Left ventricle myocardium superior (tissue), 1 donor: ENCODE measurements at regions not wholly inside any gene's neighbourhood (a gene's known extent, or its start where the extent isn't known, plus 50 kb on each side); places are given as distances from the start of the nearest gene placed in this dataset.
"Not testable (repeated sequence)": the region's sequence is repeated elsewhere in the genome, so short reads cannot be mapped to it uniquely, and the experiment has no call there.

Experiments used
- ATAC-seq: fragments of 200-7000 bp; cut with Tn5 transposase; one replicate; pipeline ENCODE4 v1.9.1; 2020; ENCODE audit warnings: mild to moderate bottlenecking, moderate library complexity
- DNase-seq: peaks from one replicate; pipeline ENCODE4 v3.0.0-alpha.2; 2020
- intact Hi-C: fragments of 100-400 bp; cut with micrococcal nuclease; formaldehyde crosslinking; loops from one replicate; pipeline ENCODE4 v1.11.0; 2022
- donor health status: DM: no; HTN: yes; CAD: no; lungs with severe emphysema.

GRCh38 chr17:14723349-14723748 is 422.5 kb downstream of the HS3ST3B1 start:
- DNase-seq, ATAC-seq, intact Hi-C loops: not testable (repeated sequence)

GRCh38 chr17:14719942-14720341 is 419.1 kb downstream of the HS3ST3B1 start:
- no peak for DNase-seq
- ATAC-seq = no peak
- intact Hi-C loops = no loop called here

- ATAC-seq (no peak), DNase-seq (no peak)
- intact Hi-C loops = no loop called here
Observed at GRCh38 chr17:14717859-14718258, 417.0 kb downstream of the HS3ST3B1 start.

GRCh38 chr17:14715561-14715960 is 414.7 kb downstream of the HS3ST3B1 start:
- intact Hi-C loops = no loop called here
- DNase-seq = no peak
- ATAC-seq = no peak

- DNase-seq = no peak
- ATAC-seq = no peak
- intact Hi-C loops = no loop called here
Observed at GRCh38 chr17:14712611-14713021, 411.7 kb downstream of the HS3ST3B1 start.

GRCh38 chr17:14704121-14704520 is 403.2 kb downstream of the HS3ST3B1 start:
- DNase-seq (no peak), ATAC-seq (no peak)
- intact Hi-C loops = no loop called here

GRCh38 chr17:14701886-14702285 is 401.0 kb downstream of the HS3ST3B1 start:
- ATAC-seq = no peak
- intact Hi-C loops = no loop called here

GRCh38 chr17:14699574-14700185 is 398.8 kb downstream of the HS3ST3B1 start:
- DNase-seq (no peak), ATAC-seq (no peak)
- intact Hi-C loops = no loop called here

More at GRCh38 chr17:14701886-14702285, 401.0 kb downstream of the HS3ST3B1 start:
- DNase-seq = no peak

- ATAC-seq (no peak), DNase-seq (no peak)
- intact Hi-C loops = no loop called here
Observed at GRCh38 chr17:14693382-14693781, 392.5 kb downstream of the HS3ST3B1 start.

GRCh38 chr17:14690704-14691103 is 389.8 kb downstream of the HS3ST3B1 start:
- ATAC-seq (no peak), DNase-seq (no peak)
- intact Hi-C loops = no loop called here

GRCh38 chr17:14688134-14688533 is 387.3 kb downstream of the HS3ST3B1 start:
- intact Hi-C loops = no loop called here
- no peak for DNase-seq
- ATAC-seq = no peak

- DNase-seq (no peak), ATAC-seq (no peak)
- intact Hi-C loops = no loop called here
Observed at GRCh38 chr17:14672830-14673229, 371.9 kb downstream of the HS3ST3B1 start.

- ATAC-seq (no peak), DNase-seq (no peak)
- intact Hi-C loops = no loop called here
Observed at GRCh38 chr17:14670861-14671260, 370.0 kb downstream of the HS3ST3B1 start.

GRCh38 chr17:14664511-14664910 is 363.6 kb downstream of the HS3ST3B1 start:
- ATAC-seq (no peak), DNase-seq (no peak)
- intact Hi-C loops = no loop called here

- ATAC-seq = no peak
- intact Hi-C loops = no loop called here
- no peak for DNase-seq
Observed at GRCh38 chr17:14641117-14641516, 340.2 kb downstream of the HS3ST3B1 start.

GRCh38 chr17:14637260-14637659 is 336.4 kb downstream of the HS3ST3B1 start:
- intact Hi-C loops = no loop called here
- ATAC-seq (no peak), DNase-seq (no peak)

GRCh38 chr17:14630621-14631020 is 329.7 kb downstream of the HS3ST3B1 start:
- DNase-seq (no peak), ATAC-seq (no peak)
- intact Hi-C loops = no loop called here

- intact Hi-C loops = no loop called here
- no peak for DNase-seq
- no peak for ATAC-seq
Observed at GRCh38 chr17:14630046-14630445, 329.2 kb downstream of the HS3ST3B1 start.

GRCh38 chr17:14622615-14623101 is 321.8 kb downstream of the HS3ST3B1 start:
- ATAC-seq (no peak), DNase-seq (no peak)
- intact Hi-C loops = no loop called here

GRCh38 chr17:14621826-14622614 is 321.1 kb downstream of the HS3ST3B1 start:
- no peak for DNase-seq
- ATAC-seq = no peak
- intact Hi-C loops = no loop called here

- DNase-seq (no peak), ATAC-seq (no peak)
- intact Hi-C loops = no loop called here
Observed at GRCh38 chr17:14619821-14620220, 318.9 kb downstream of the HS3ST3B1 start.
